DND-41 (cell line): ENCODE measurements at regions not wholly inside any gene's neighbourhood (a gene's known extent, or its start where the extent isn't known, plus 50 kb on each side); places are given as distances from the start of the nearest gene placed in this dataset.

Experiments used
- ATAC-seq: fragments of 200-7000 bp; cut with Tn5 transposase; 3 replicates; pipeline ENCODE4 v1.9.1; 2021; ENCODE audit warnings: low read depth; ENCODE audit not compliant: insufficient read depth
- DNase-seq: peaks from one replicate; pipeline ENCODE4 v3.0.0-alpha.2; 2020
- H2AFZ ChIP-seq: 2 replicates; pipeline ENCODE4 v1.6.0; 2012; ENCODE audit warnings: low read depth, low read length
- H3K27ac ChIP-seq: 2 replicates; pipeline ENCODE4 v1.5.1; 2012; ENCODE audit warnings: low read length, inconsistent platforms
- H3K27me3 ChIP-seq: fragments of 200-600 bp; sonication (generic); 2 replicates; pipeline ENCODE4 v1.6.0; 2012; ENCODE audit warnings: low read length, mild to moderate bottlenecking, inconsistent platforms; ENCODE audit not compliant: insufficient read depth, poor library complexity
- H3K36me3 ChIP-seq: 2 replicates; pipeline ENCODE4 v1.5.1; 2012; ENCODE audit warnings: low read length, inconsistent platforms; ENCODE audit not compliant: insufficient read depth
- H3K4me1 ChIP-seq: 2 replicates; pipeline ENCODE4 v1.5.1; 2012; ENCODE audit warnings: mild to moderate bottlenecking, low read length; ENCODE audit not compliant: insufficient read depth
- H3K4me2 ChIP-seq: 2 replicates; pipeline ENCODE4 v1.6.0; 2012; ENCODE audit warnings: mild to moderate bottlenecking, moderate library complexity, low read length, inconsistent platforms; ENCODE audit not compliant: insufficient read depth
- H3K4me3 ChIP-seq, 2 experiments: fragments of 200-600 bp in 1 of 2; shearing (Covaris generic) in 1 of 2; 2 replicates each; pipeline ENCODE4 v1.5.1; 2012 to 2016; ENCODE audit warnings: inconsistent platforms in 2 of 2, low read length in 2 of 2, mild to moderate bottlenecking in 2 of 2, low read depth in 1 of 2, moderate library complexity in 1 of 2
- H3K79me2 ChIP-seq: 2 replicates; pipeline ENCODE4 v1.6.0; 2012; ENCODE audit warnings: low read length, inconsistent platforms; ENCODE audit not compliant: insufficient read depth
- H3K9ac ChIP-seq: 2 replicates; pipeline ENCODE4 v1.6.0; 2012; ENCODE audit warnings: low read depth, mild to moderate bottlenecking, inconsistent platforms, low read length, moderate library complexity
- H3K9me3 ChIP-seq: 2 replicates; pipeline ENCODE4 v1.5.1; 2012; ENCODE audit warnings: low read length, moderate library complexity, mild to moderate bottlenecking, inconsistent platforms; ENCODE audit not compliant: insufficient read depth, severe bottlenecking
- H4K20me1 ChIP-seq: 2 replicates; pipeline ENCODE4 v1.6.0; 2012; ENCODE audit warnings: low read length; ENCODE audit not compliant: insufficient read depth
- EZH2 ChIP-seq: IDR thresholded peaks from 3 replicates; pipeline ENCODE4 v1.6.1; 2012; ENCODE audit warnings: borderline replicate concordance, low read depth, mild to moderate bottlenecking, moderate library complexity, low read length, inconsistent platforms; ENCODE audit not compliant: severe bottlenecking
- TF ChIP-seq, protein P1 (sequence below): IDR thresholded peaks from 2 replicates; pipeline ENCODE4 v1.5.1; 2012; ENCODE audit warnings: borderline replicate concordance, low read length, moderate library complexity, mild to moderate bottlenecking; ENCODE audit not compliant: poor library complexity, severe bottlenecking; ENCODE audit errors: extremely low read depth

DNA sequence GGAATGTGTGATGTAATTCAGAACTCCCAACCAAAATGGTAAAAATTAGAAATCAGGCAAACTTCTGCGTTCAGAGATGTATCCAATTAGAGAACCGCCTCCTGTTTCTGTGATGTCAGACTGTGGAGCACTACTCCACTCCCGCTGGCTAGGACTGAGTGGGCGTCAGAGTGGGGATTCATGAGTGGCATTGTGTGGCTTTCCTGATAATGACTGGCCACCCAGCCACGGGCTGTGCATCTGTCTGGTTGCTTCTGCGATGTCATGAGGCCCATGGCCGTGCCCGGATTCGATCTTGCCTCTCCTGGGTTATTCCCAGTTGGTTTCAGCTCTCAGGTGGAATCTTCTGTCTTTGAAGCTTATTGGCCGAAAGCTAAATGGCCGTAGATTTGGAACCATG is 87.1 kb upstream of the KCNA1 start:
- no peak overlapping the region for H3K4me2 ChIP-seq
- DNase-seq: no peak

DNA sequence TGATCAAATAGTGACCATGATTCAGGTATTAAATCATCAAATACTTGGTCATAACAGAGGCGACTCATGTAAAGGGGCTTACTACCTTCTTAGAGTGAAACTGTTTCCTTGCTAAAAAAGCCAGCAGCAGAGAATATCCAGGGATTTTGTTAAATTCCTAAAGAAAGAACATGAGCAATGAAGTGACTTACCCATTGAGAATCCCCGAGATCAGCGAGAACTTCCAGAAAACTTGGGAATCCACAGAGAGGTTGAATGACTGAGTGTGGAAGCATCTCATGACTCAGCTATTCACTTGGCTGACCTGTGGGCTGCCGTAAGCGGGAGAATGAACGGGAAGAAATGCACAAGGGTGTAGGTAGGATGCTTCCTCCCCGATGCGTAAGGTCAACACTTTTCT is 85.3 kb upstream of the KCNA1 start:
- Histone ChIP-seq H3K79me2 (no peaks in the 10 kb centered on the region), H3K9me3 (no peaks in the 10 kb centered on the region), H2AFZ (no peak overlapping the region), H3K27me3 (no peaks in the 10 kb centered on the region), H3K4me1 (peaks cover 47% of the 10 kb centered on the region), H3K9ac (no peak overlapping the region), H3K36me3 (no peaks in the 10 kb centered on the region), H3K4me2 (no peak overlapping the region), H3K4me3 (no peak overlapping the region), H4K20me1 (no peaks in the 10 kb centered on the region), H3K27ac (no peak overlapping the region)
- DNase-seq: no peak
- ATAC-seq: no peak
- no peak for TF ChIP-seq EZH2
- TF ChIP-seq, protein P1, sequence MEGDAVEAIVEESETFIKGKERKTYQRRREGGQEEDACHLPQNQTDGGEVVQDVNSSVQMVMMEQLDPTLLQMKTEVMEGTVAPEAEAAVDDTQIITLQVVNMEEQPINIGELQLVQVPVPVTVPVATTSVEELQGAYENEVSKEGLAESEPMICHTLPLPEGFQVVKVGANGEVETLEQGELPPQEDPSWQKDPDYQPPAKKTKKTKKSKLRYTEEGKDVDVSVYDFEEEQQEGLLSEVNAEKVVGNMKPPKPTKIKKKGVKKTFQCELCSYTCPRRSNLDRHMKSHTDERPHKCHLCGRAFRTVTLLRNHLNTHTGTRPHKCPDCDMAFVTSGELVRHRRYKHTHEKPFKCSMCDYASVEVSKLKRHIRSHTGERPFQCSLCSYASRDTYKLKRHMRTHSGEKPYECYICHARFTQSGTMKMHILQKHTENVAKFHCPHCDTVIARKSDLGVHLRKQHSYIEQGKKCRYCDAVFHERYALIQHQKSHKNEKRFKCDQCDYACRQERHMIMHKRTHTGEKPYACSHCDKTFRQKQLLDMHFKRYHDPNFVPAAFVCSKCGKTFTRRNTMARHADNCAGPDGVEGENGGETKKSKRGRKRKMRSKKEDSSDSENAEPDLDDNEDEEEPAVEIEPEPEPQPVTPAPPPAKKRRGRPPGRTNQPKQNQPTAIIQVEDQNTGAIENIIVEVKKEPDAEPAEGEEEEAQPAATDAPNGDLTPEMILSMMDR: no peak

More for the DNA sequence above, 87.1 kb upstream of the KCNA1 start:
- no peaks in the 10 kb centered on the region for H3K36me3 ChIP-seq
- H2AFZ ChIP-seq: no peak overlapping the region
- no peaks in the 10 kb centered on the region for H4K20me1 ChIP-seq
- no peaks in the 10 kb centered on the region for H3K9me3 ChIP-seq
- no peak for ATAC-seq
- peaks cover 29% of the 10 kb centered on the region for H3K4me1 ChIP-seq
- no peak overlapping the region for H3K9ac ChIP-seq
- TF ChIP-seq, protein P1: no peak
- no peak for TF ChIP-seq EZH2
- no peak overlapping the region for H3K27ac ChIP-seq
- H3K4me3 ChIP-seq: no peak overlapping the region
- H3K27me3 ChIP-seq: no peaks in the 10 kb centered on the region
- H3K79me2 ChIP-seq: no peaks in the 10 kb centered on the region

DNA sequence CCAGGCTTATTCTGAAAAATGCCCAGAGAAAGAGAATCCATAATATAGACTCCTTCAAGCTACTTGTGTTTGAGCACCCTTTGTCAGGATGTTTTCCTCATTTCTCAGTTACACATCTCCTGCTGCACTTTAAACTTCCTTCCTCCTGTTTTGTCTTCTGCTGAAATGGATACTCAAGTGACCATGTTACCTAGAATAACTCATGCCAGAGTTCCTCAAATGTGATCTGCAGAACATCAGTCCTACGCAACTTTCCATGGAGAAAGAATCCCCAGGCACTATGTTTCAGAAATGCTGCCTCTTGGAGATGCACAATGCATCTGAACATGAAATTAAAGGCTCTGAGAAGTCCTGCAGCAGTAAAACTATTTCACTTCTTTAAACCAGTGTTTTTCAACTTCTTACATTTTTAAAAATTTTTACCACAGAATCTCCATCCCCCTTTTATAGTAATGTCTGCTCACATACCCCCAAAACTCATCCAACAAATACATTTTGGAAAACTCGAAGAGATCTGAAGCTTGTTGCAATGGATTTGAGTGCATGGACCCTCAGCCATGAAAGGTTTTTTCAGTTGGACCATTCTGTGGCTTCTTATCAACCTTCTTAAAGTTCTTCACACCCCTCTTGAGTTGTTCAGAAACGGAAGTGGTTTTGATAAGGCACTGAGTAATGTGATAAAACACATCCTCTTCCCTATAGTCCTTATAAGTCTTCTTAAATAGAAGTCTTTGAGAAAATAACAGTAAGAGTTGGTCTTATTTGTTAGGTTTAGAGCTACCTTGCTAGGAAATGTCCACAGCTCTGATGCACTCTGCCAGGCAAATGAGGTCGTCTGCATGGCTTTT is 84.5 kb upstream of the KCNA1 start:
- no peaks in the 10 kb centered on the region for H3K36me3 ChIP-seq
- H3K4me1 ChIP-seq: peaks cover 56% of the 10 kb centered on the region
- DNase-seq: no peak
- no peak overlapping the region for H3K4me3 ChIP-seq
- no peaks in the 10 kb centered on the region for H4K20me1 ChIP-seq
- H3K27ac ChIP-seq: peak overlapping the region; percentile 17; the same call in 1 of the 2 replicates
- no peak overlapping the region for H3K4me2 ChIP-seq
- H2AFZ ChIP-seq: no peak overlapping the region
- peak; percentile 28 for ATAC-seq
- no peaks in the 10 kb centered on the region for H3K79me2 ChIP-seq
- no peak overlapping the region for H3K9ac ChIP-seq
- no peaks in the 10 kb centered on the region for H3K27me3 ChIP-seq
- TF ChIP-seq, protein P1: no peak
- no peak for TF ChIP-seq EZH2
- no peaks in the 10 kb centered on the region for H3K9me3 ChIP-seq
